GM21515 (cell line): ENCODE measurements at regions not wholly inside any gene's neighbourhood (a gene's known extent, or its start where the extent isn't known, plus 50 kb on each side); places are given as distances from the start of the nearest gene placed in this dataset.

Experiments
- ATAC-seq: cut with Tn5 transposase; IDR thresholded peaks from one replicate; pipeline ENCODE4 v1.9.1; 2021; ENCODE audit not compliant: unreplicated experiment

GRCh38 chr11:80900265-80900664, 1459.4 kb upstream of the TENM4 start:
- peak; percentile 60 for ATAC-seq

DNA sequence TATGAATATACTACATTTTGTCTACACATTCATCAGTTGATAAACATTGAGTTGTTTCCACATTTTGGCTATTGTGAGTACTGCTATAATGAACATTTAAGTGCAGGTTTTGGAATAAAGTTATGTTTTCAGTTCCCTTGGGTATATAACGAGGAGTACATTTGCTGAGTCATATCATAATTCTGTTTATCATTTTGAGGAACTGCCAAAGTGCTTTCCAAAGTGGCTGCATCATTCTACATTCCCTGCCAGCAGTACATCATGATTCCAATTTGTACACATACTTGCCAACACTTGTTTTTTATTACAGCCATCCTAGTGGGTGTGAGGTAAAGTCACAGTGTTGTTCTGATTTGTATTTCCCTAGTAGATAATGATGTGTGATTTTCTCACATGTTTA, 1458.6 kb upstream of the TENM4 start:
- ATAC-seq: no peak

- ATAC-seq: no peak
Observed at GRCh38 chr11:80898910-80899309, 1458.1 kb upstream of the TENM4 start.

DNA sequence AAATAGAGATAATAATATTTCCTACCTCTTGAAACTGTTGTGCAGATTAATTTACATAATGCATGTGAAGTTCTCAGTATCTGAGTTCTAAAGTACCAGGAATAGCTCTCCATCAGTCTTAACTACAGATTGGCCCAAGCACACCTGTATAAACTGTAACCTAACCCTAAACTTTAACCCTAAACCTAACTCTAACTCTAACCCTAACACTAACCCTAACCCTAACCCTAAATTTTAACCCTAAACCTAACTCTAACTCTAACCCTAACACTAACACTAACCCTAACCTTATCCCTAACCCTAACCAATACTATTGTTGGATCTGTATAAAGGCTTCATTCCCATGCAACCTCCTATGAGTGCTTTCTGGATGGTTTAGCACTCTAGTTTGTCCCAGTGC, 1445.9 kb upstream of the TENM4 start:
- ATAC-seq: no peak

DNA sequence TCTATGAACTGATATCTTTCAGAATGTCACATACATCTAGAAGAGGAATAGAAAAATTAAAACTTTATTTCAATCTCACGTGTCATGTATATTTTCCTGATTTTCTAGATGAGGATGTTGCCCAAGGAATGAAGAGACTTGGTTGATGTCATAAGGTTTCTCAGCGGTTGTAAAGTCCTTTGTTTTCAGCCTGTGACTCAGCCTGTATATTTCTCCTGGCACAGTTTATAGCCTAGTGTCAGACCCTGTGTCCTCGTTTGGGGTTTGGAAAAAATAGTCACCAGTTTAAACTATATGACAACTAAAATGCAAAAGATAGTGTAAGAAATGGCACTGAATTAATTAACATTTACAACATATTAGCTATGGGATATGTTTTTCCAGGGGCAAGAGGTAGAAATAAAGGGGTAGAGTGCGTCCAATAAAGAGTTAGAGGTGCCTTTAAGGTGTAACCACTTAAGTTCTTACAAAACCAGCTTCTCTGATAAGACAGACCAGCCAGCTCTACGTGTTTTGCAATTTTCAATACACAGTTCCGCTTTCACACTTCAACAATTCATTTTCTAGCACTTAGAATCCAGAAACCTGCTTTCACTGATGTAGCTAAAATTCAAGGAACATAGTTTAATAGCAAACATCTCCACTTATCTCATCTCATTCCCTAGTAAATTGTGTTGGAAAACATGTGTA, 1432.6 kb upstream of the TENM4 start:
- no peak for ATAC-seq

DNA sequence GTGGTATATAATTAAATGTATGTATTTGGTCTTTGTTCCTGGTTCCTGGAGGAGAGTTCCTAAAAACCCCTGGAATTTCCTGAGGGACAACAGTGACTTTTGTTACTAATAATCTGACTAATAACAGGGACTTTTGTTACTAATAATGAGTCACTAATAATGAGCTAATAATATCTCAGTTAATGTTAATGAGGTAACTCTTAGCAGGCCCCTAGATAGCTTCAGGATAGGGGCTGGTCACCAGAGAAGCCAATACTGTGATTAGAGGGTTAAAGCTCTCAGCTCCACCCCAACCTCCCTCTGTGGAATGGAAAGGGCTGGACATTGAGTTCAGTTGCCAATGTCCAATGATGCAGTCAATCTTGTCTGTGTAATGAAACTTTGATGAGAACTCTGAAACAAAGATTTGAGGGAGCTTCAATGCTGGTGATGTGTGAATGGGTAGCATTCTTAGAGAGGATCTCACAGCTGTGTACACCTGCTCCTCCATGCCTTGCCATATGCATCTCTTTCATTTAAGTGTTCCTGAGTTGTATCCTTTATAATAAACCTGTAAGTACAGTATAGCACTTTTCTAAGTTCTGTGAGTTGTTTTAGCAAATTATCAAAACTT, 1431.4 kb upstream of the TENM4 start:
- no peak for ATAC-seq

- ATAC-seq: no peak
Observed at GRCh38 chr11:80868831-80869230, 1428.0 kb upstream of the TENM4 start.

DNA sequence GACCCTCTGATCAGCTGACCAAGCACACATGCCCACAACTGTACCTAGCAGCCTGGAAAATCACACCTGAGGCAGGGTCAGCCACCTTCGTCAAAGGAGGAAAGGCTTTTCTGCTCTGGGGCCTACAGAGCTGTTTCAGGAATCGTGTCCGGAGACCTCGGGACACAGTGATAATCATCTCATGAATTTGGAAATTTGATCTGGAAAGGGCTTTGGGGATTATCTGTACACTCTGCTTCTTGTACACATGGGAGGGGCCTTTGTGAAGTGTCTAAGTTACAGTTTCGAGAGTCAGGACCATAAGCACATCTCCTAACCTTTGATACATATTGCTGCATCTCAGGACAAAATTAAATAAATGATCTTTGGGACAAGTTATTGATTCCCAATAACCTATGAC, 1421.2 kb upstream of the TENM4 start:
- ATAC-seq: no peak

- ATAC-seq: no peak
Observed at GRCh38 chr11:80861193-80861592, 1420.4 kb upstream of the TENM4 start.

GRCh38 chr11:80860632-80861031, 1419.8 kb upstream of the TENM4 start:
- no peak for ATAC-seq

DNA sequence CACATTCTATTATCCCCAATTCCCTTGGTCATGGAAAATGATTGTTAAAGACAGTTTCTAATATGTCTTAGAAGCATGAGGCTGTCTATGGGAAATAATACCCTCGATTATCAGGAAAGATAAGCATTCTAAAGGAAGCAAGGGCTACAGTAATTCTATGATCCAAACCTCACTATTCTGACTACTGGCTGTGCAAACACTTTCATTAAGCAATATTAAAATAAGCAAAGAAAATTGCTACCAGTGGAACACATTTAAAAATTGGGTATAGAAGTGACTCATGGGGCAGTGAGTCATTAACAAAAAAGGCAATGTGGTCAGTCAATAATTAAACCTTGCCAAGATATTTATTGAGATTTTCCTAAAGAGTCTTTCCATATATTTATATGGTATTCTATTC, 1415.2 kb upstream of the TENM4 start:
- ATAC-seq: no peak

DNA sequence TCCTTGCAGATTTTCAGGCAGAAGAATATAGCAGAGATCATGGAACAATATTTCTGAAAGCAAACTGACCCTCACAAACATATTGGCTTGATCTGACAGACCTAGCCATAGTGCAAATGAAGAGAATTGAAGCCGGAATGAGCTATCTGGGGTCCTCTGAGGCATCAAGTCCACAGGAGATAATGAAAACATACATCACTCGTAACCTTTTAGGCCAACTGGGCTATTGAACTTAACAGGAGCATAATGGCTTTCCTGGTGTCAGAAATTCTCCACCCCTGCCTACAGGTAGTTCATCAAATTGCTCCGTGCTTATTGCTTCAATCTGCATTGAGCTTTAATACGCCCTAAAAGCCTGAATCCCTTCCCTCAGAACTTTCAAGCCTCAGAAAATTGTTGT, 1414.6 kb upstream of the TENM4 start:
- ATAC-seq: no peak

GRCh38 chr11:80849253-80849652, 1408.4 kb upstream of the TENM4 start:
- peak; percentile 46 for ATAC-seq

DNA sequence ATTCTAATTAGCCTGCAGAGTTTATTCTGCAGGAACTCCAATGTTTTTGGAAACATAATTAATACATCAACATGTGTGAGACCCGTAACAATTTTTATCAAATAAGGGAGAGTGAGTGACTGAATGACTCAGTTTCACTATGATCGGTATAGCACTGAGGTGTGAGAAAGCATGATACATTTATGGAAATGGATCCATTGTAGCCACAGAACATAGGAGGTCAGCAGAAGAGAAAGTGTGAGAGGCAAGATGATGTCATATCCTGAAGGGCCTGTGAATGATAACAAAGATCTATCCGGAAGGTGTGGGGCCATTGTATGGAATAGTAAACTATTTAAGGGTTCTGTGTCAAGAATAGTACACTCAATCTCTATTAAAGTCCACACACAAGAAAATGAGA, 1406.1 kb upstream of the TENM4 start:
- peak; percentile 83 for ATAC-seq

GRCh38 chr11:80846442-80846841, 1405.6 kb upstream of the TENM4 start:
- ATAC-seq: no peak

GRCh38 chr11:80844110-80844819, 1403.4 kb upstream of the TENM4 start:
- ATAC-seq: no peak

GRCh38 chr11:80843266-80843974, 1402.6 kb upstream of the TENM4 start:
- peak; percentile 39 for ATAC-seq

DNA sequence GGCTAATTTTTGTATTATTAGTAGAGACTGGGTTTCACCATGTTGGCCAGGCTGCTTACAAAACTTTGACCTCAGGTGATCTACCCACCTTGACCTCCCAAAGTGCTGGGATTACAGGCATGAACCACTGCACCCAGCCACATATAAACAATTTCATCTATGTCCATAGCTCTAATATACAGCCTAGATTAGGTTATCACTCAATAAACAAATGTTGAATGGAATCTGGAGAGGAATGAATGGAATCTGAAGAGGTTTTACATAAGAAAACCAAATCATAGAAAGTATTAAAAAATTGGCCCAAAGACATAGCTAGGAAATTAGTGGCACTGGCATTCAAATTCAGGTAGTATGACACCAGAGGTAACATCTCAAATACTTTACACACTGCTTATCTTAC, 1401.4 kb upstream of the TENM4 start:
- no peak for ATAC-seq

- ATAC-seq: no peak
Observed at GRCh38 chr11:80841675-80842074, 1400.8 kb upstream of the TENM4 start.

- ATAC-seq: no peak
Observed at GRCh38 chr11:80838153-80838552, 1397.3 kb upstream of the TENM4 start.

- no peak for ATAC-seq
Observed at GRCh38 chr11:80837051-80837450, 1396.2 kb upstream of the TENM4 start.

GRCh38 chr11:80831374-80831773, 1390.5 kb upstream of the TENM4 start:
- ATAC-seq: no peak
